Panc1 (cell line): ENCODE measurements at regions not wholly inside any gene's neighbourhood (a gene's known extent, or its start where the extent isn't known, plus 50 kb on each side); places are given as distances from the start of the nearest gene placed in this dataset.

ENCODE experiments used
- CTCF ChIP-seq: fragments of 450-650 bp; IDR thresholded peaks from 2 replicates; pipeline ENCODE4 v1.5.1; 2017; ENCODE audit warnings: mild to moderate bottlenecking
- POLR2AphosphoS5 ChIP-seq: IDR thresholded peaks from 2 replicates; pipeline ENCODE4 v1.6.1; 2012; ENCODE audit warnings: mild to moderate bottlenecking, low read depth, low read length, moderate library complexity
- REST ChIP-seq, 2 experiments: IDR thresholded peaks; 2 replicates each; pipeline ENCODE4 v1.6.1; 2011 to 2012; ENCODE audit warnings: low read depth in 2 of 2, control low read depth in 1 of 2, low read length in 1 of 2, mild to moderate bottlenecking in 1 of 2, moderate library complexity in 1 of 2; ENCODE audit not compliant: insufficient read depth in 1 of 2
- SIN3A ChIP-seq: IDR thresholded peaks from 2 replicates; pipeline ENCODE4 v1.6.1; 2012; ENCODE audit warnings: low read depth, mild to moderate bottlenecking, low read length, moderate library complexity, borderline replicate concordance; ENCODE audit not compliant: insufficient read depth

- TF ChIP-seq CTCF (no peak), SIN3A (no peak), POLR2AphosphoS5 (no peak), REST (IDR thresholded peaks at IDR 0.05; ENCODE audit: insufficient read depth in 1 of 2, low read depth in 2 of 2, low read length in 1 of 2) (no peak)
These were observed 137.9 kb downstream of the SOX9 start for GRCh38 chr17:72258711-72259110.
